ENCODE measurements at regions not wholly inside any gene's neighbourhood (a gene's known extent, or its start where the extent isn't known, plus 50 kb on each side); places are given as distances from the start of the nearest gene placed in this dataset.

- no peak for DNase-seq (ENCODE audit: low read depth)
- no peak overlapping the region for H3K4me3 ChIP-seq (ENCODE audit: low read depth, low read length)
- no peak for TF ChIP-seq CTCF (conservative IDR thresholded peaks at IDR 0.05; ENCODE audit: low read depth, low read length)
These were observed 886.7 kb upstream of the GHITM start for GRCh38 chr10:83252596-83252995.

GRCh38 chr10:83253011-83253671 is 886.2 kb upstream of the GHITM start:
- DNase-seq (ENCODE audit: low read depth): no peak
- no peak for TF ChIP-seq CTCF (conservative IDR thresholded peaks at IDR 0.05; ENCODE audit: low read depth, low read length)
- H3K4me3 ChIP-seq (ENCODE audit: low read depth, low read length): no peak overlapping the region

GRCh38 chr10:83254698-83255097 is 884.6 kb upstream of the GHITM start:
- TF ChIP-seq CTCF (conservative IDR thresholded peaks at IDR 0.05; ENCODE audit: low read depth, low read length): no peak
- no peak for DNase-seq (ENCODE audit: low read depth)
- no peak overlapping the region for H3K4me3 ChIP-seq (ENCODE audit: low read depth, low read length)

- TF ChIP-seq CTCF (conservative IDR thresholded peaks at IDR 0.05; ENCODE audit: low read depth, low read length): no peak
- DNase-seq (ENCODE audit: low read depth): no peak
- no peak overlapping the region for H3K4me3 ChIP-seq (ENCODE audit: low read depth, low read length)
These were observed 876.9 kb upstream of the GHITM start for GRCh38 chr10:83262434-83262833.

- H3K4me3 ChIP-seq (ENCODE audit: low read depth, low read length): no peak overlapping the region
- no peak for TF ChIP-seq CTCF (conservative IDR thresholded peaks at IDR 0.05; ENCODE audit: low read depth, low read length)
- DNase-seq (ENCODE audit: low read depth): no peak
These were observed 866.5 kb upstream of the GHITM start for GRCh38 chr10:83272666-83273434.

GRCh38 chr10:83274088-83274487 is 865.2 kb upstream of the GHITM start:
- DNase-seq (ENCODE audit: low read depth): no peak
- H3K4me3 ChIP-seq (ENCODE audit: low read depth, low read length): no peak overlapping the region
- TF ChIP-seq CTCF (conservative IDR thresholded peaks at IDR 0.05; ENCODE audit: low read depth, low read length): no peak

GRCh38 chr10:83276971-83277370 is 862.3 kb upstream of the GHITM start:
- no peak for DNase-seq (ENCODE audit: low read depth)
- no peak overlapping the region for H3K4me3 ChIP-seq (ENCODE audit: low read depth, low read length)
- no peak for TF ChIP-seq CTCF (conservative IDR thresholded peaks at IDR 0.05; ENCODE audit: low read depth, low read length)
